GM12865 (cell line): ENCODE measurements at regions not wholly inside any gene's neighbourhood (a gene's known extent, or its start where the extent isn't known, plus 50 kb on each side); places are given as distances from the start of the nearest gene placed in this dataset.
"Not testable (repeated sequence)": the region's sequence is repeated elsewhere in the genome, so short reads cannot be mapped to it uniquely, and the experiment has no call there.

Experiments
- DNase-seq: peaks from one replicate; pipeline ENCODE4 v3.0.0; 2010; ENCODE audit warnings: low read depth
- H3K4me3 ChIP-seq: 2 replicates; pipeline ENCODE4 v1.5.1; 2011; ENCODE audit warnings: mild to moderate bottlenecking, low read depth, low read length, control low read depth
- CTCF ChIP-seq: IDR thresholded peaks from 2 replicates; pipeline ENCODE4 v1.5.1; 2011; ENCODE audit warnings: low read length, control low read depth, low read depth, inconsistent platforms; ENCODE audit not compliant: insufficient read depth; ENCODE audit errors: missing control alignments

DNA sequence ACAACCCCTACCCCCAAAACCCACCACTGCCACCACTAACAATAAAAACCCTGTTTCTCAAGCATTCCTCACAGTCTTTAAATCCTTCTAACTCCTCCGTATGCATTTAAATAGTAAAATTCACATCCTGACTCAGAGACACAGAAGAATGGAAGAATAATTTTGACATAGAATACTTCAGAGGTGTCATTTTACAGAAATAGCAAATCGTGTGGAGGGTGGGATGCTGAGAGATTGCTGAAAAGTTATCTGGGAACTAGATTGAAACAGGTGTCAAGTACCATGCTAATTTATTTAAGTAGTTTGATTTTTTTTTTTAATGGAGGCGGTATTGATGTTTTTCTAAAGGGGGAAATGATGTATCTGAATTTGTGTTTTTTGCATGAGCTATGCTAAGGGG lies 575.2 kb upstream of the TPK1 start:
- TF ChIP-seq CTCF: no peak
- no peak for DNase-seq
- H3K4me3 ChIP-seq: no peak overlapping the region

DNA sequence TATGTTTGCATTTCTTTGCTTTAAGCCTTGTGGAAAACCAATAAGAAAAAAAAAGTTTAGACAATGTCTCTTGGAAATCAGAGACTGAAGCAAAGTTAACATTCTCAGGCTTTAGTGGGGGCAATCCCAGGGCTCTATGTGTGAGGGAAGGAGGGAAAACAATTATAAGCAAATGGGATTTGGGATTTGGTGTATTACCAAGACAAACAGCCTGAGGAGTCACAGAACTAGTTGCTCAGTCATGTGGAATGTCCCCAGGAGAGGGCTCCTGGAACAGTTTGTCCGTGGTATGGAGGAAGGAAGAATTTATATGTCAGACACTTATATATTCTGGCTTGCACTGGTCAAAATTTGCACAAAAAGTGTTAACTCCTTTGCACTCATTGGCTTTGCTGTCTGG lies 562.9 kb upstream of the TPK1 start:
- H3K4me3 ChIP-seq: no peak overlapping the region
- no peak for DNase-seq
- no peak for TF ChIP-seq CTCF

- no peak for DNase-seq
- TF ChIP-seq CTCF: no peak
- H3K4me3 ChIP-seq: no peak overlapping the region
Measured at GRCh38 chr7:145394126-145394525, 558.3 kb upstream of the TPK1 start.

DNA sequence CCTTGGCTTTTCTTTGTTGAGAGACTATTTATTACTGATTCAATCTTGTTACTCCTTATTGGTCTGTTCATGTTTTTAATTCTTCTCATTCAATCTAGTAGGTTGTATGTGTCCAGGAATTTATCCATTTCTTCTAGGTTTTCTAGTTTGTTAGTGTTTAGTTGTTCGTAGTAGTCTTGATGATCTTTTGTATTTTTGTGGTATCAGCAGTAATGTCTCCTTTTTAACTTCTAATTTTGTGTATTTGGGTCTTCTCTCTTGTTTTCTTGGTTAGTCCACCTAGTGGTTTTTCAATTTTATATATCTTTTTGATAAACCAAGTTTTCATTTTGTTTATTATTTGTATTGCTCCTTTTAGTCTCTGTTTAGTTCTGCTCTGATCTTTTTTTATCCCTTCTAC lies 546.9 kb upstream of the TPK1 start:
- TF ChIP-seq CTCF: no peak
- no peak for DNase-seq
- H3K4me3 ChIP-seq: no peak overlapping the region

GRCh38 chr7:145378197-145378596 lies 542.3 kb upstream of the TPK1 start:
- no peak for DNase-seq
- no peak for TF ChIP-seq CTCF
- no peak overlapping the region for H3K4me3 ChIP-seq

DNA sequence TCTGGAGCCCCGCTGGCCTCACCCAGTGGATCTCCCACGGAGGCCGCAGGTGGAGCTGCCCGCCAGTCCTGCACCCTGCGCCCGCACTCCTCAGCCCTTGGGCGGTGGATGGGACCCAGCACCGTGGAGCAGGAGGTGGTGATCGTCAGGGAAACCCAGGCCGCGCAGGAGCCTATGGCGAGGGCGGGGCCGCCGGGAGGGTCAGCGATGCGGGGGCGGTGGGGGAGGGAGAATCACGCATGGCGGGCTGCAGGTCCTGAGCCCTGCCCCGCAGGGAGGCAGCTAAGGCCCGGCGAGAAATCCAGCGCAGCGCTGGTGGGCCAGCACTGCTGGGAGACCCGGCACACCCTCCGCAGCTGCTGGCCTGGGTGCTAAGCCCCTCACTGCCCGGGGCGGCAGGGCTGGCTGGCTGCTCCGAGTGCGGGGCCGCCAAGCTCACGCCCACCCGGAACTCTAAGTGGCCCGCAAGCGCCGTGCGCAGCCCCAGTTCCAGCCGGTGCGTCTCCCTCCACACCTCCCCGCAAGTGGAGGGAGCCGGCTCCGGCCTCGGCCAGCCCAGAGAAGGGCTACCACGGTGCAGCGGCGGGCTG lies 524.8 kb upstream of the TPK1 start:
- no peak for DNase-seq
- no peak overlapping the region for H3K4me3 ChIP-seq
- no peak for TF ChIP-seq CTCF

- DNase-seq: no peak
- H3K4me3 ChIP-seq: no peak overlapping the region
- no peak for TF ChIP-seq CTCF
Measured at GRCh38 chr7:145350334-145350733, 514.5 kb upstream of the TPK1 start.

GRCh38 chr7:145349452-145349851 lies 513.6 kb upstream of the TPK1 start:
- not testable (repeated sequence) for H3K4me3 ChIP-seq, DNase-seq
